ENCODE measurements at regions not wholly inside any gene's neighbourhood (a gene's known extent, or its start where the extent isn't known, plus 50 kb on each side); places are given as distances from the start of the nearest gene placed in this dataset.
A peak's percentile ranks its signal among the peaks of the same experiment; 100 is the strongest.

DNA sequence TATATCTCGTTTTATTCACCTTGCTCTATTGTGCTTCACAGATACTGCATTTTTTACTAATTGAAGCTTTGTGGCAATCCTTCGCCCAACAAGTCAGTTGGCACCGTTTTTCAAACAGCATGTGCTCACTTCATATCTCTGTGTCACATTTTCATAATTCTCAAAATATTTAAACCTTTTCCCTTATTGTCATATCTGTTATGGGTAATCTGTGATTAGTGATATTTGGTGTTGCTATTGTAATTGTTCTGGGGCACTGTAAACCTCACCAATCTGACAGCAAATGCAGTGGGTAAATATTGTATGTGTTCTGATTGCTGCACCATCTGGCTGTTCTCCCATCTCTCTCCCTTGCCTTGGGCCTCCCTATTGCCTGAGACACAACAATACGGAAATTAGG lies 191.3 kb downstream of the BTG1 start:
- H3K4me1 Mint-ChIP-seq (ENCODE audit: low read depth), result peaks cover 5% of the 10 kb centered on the region
- no peaks in the 10 kb centered on the region for H3K27me3 Mint-ChIP-seq (ENCODE audit: low read depth)
- peak overlapping the region; percentile 72 for H3K27ac Mint-ChIP-seq (ENCODE audit: unreplicated experiment)
- no peak for DNase-seq (ENCODE audit: low spot score)
- no peak overlapping the region for H3K4me3 Mint-ChIP-seq (ENCODE audit: unreplicated experiment)
- H3K9me3 Mint-ChIP-seq (ENCODE audit: low read depth), result peaks cover 15% of the 10 kb centered on the region
- H3K36me3 Mint-ChIP-seq (ENCODE audit: low read depth), result no peaks in the 10 kb centered on the region
- TF ChIP-seq, protein P1, sequence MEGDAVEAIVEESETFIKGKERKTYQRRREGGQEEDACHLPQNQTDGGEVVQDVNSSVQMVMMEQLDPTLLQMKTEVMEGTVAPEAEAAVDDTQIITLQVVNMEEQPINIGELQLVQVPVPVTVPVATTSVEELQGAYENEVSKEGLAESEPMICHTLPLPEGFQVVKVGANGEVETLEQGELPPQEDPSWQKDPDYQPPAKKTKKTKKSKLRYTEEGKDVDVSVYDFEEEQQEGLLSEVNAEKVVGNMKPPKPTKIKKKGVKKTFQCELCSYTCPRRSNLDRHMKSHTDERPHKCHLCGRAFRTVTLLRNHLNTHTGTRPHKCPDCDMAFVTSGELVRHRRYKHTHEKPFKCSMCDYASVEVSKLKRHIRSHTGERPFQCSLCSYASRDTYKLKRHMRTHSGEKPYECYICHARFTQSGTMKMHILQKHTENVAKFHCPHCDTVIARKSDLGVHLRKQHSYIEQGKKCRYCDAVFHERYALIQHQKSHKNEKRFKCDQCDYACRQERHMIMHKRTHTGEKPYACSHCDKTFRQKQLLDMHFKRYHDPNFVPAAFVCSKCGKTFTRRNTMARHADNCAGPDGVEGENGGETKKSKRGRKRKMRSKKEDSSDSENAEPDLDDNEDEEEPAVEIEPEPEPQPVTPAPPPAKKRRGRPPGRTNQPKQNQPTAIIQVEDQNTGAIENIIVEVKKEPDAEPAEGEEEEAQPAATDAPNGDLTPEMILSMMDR (IDR thresholded peaks at IDR 0.05), result no peak

DNA sequence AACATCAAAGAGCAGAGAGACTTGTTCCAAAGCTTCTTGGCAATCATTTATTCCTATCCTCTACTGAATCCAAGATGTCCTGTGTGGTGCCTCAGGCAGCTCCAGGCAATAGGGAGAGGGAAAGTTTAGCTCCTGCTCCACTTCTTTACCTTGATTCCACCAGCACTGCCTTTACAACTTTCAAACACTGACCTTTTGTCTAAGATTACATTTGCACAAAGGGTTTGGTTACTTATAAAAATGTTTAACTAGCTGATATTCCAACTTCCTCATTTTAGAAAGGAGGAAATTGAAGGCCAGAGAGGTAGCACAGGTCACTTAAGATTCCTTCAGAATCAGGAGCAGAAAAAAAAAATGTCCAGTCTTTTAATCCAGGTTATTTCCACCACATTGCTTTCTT lies 192.7 kb downstream of the BTG1 start:
- Mint-ChIP-seq H3K9me3 (ENCODE audit: low read depth) (peaks cover 11% of the 10 kb centered on the region), H3K4me3 (ENCODE audit: unreplicated experiment) (no peak overlapping the region), H3K27me3 (ENCODE audit: low read depth) (no peaks in the 10 kb centered on the region), H3K27ac (ENCODE audit: unreplicated experiment) (no peak overlapping the region), H3K36me3 (ENCODE audit: low read depth) (no peaks in the 10 kb centered on the region), H3K4me1 (ENCODE audit: low read depth) (no peaks in the 10 kb centered on the region)
- TF ChIP-seq, protein P1 (IDR thresholded peaks at IDR 0.05), result no peak
- no peak for DNase-seq (ENCODE audit: low spot score)

DNA sequence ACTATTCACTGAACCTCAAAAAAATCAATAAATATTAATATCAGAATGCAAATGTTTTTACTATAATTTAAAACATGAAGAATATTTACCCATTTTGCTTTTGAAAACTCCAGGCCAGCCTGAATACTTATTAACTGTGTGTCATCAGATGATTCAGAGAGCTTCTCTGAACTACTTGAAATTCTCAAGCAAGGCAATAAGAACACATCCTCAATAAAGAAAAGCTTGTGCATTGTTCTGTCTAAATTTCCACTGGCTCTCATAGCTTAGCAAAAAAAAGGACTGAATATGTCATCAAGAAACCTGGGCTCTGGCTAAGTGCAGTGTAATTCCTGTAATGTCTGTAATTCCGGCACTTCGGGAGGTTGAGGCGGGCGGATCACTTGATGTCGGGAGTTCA lies 194.1 kb downstream of the BTG1 start:
- TF ChIP-seq, protein P1 (IDR thresholded peaks at IDR 0.05), result no peak
- H3K36me3 Mint-ChIP-seq (ENCODE audit: low read depth), result no peaks in the 10 kb centered on the region
- no peak overlapping the region for H3K27ac Mint-ChIP-seq (ENCODE audit: unreplicated experiment)
- H3K4me1 Mint-ChIP-seq (ENCODE audit: low read depth), result no peaks in the 10 kb centered on the region
- H3K9me3 Mint-ChIP-seq (ENCODE audit: low read depth), result peaks cover 11% of the 10 kb centered on the region
- H3K27me3 Mint-ChIP-seq (ENCODE audit: low read depth), result no peaks in the 10 kb centered on the region
- no peak overlapping the region for H3K4me3 Mint-ChIP-seq (ENCODE audit: unreplicated experiment)
- DNase-seq (ENCODE audit: low spot score), result no peak

DNA sequence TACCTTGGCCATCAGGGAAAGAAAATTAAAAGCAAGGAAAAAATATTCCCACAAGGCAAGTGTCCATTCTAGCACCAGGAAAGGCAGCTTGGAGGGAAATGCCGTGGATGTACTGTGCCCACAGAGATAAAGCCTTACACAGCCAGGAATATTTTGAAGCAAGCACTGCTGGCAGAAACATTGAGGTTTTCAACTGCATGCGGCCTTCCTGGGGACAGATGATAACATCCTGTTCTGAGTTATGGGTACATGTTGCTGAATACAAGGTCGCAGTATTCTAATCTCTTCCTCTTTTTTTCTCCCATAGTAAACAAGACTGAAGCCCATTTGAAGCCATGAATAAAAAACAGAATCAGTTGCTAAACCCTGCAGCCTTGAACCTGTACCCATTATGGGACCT lies 197.1 kb downstream of the BTG1 start:
- Mint-ChIP-seq H3K36me3 (ENCODE audit: low read depth) (no peaks in the 10 kb centered on the region), H3K27me3 (ENCODE audit: low read depth) (no peaks in the 10 kb centered on the region), H3K4me3 (ENCODE audit: unreplicated experiment) (no peak overlapping the region), H3K4me1 (ENCODE audit: low read depth) (no peaks in the 10 kb centered on the region), H3K27ac (ENCODE audit: unreplicated experiment) (no peak overlapping the region), H3K9me3 (ENCODE audit: low read depth) (no peaks in the 10 kb centered on the region)
- DNase-seq (ENCODE audit: low spot score), result no peak
- TF ChIP-seq, protein P1 (IDR thresholded peaks at IDR 0.05), result no peak

DNA sequence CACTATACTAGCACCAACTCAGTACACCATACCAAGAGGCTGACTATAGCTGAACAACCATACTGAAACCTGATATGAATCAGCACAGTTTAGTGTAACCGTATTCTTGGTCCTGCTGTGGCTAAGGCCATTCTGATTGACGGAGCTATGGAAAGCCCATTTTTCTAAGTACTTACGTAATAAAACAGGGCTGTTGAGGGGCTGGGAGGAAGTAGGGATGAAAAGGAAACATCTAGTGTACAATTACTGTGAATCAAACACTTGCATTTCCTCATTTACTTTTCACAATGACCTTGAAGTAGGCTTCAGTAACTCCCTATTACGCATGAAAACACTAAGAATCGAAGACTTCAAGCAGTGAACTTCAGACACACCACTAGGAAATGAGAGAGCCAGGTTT lies 198.2 kb downstream of the BTG1 start:
- H3K27ac Mint-ChIP-seq (ENCODE audit: unreplicated experiment), result no peak overlapping the region
- no peaks in the 10 kb centered on the region for H3K27me3 Mint-ChIP-seq (ENCODE audit: low read depth)
- H3K4me1 Mint-ChIP-seq (ENCODE audit: low read depth), result no peaks in the 10 kb centered on the region
- no peak overlapping the region for H3K4me3 Mint-ChIP-seq (ENCODE audit: unreplicated experiment)
- no peaks in the 10 kb centered on the region for H3K36me3 Mint-ChIP-seq (ENCODE audit: low read depth)
- TF ChIP-seq, protein P1 (IDR thresholded peaks at IDR 0.05), result no peak
- DNase-seq (ENCODE audit: low spot score), result no peak
- no peaks in the 10 kb centered on the region for H3K9me3 Mint-ChIP-seq (ENCODE audit: low read depth)
